HG03469 (cell line): ENCODE measurements at regions not wholly inside any gene's neighbourhood (a gene's known extent, or its start where the extent isn't known, plus 50 kb on each side); places are given as distances from the start of the nearest gene placed in this dataset.
"Not testable (repeated sequence)": the region's sequence is repeated elsewhere in the genome, so short reads cannot be mapped to it uniquely, and the experiment has no call there.

ENCODE experiments used
- ATAC-seq: cut with Tn5 transposase; IDR thresholded peaks from one replicate; pipeline ENCODE4 v1.9.1; 2021; ENCODE audit warnings: mild to moderate bottlenecking, moderate library complexity, moderate number of reproducible peaks; ENCODE audit not compliant: unreplicated experiment

DNA sequence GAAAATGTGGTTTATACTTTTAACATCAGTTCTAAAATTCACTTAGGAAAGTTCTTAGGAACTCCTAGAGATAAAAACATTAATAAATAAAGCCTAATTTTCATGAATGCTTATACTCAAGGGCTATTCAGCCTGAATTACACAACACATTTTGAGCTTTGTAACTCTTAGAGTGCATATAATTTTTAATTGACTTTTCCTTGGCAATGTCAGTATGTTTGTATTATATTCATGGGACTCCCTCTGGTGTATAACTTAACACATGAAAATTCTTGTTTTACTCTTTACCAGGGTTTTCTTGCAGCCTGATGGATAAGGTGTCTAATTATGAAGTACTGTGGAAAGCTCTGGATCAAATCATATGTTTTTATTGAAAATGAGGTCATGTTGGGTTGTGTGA lies 150.6 kb upstream of the HMGA2 start:
- ATAC-seq, result no peak

GRCh38 chr12:65675141-65675621 lies 149.1 kb upstream of the HMGA2 start:
- ATAC-seq, result no peak

DNA sequence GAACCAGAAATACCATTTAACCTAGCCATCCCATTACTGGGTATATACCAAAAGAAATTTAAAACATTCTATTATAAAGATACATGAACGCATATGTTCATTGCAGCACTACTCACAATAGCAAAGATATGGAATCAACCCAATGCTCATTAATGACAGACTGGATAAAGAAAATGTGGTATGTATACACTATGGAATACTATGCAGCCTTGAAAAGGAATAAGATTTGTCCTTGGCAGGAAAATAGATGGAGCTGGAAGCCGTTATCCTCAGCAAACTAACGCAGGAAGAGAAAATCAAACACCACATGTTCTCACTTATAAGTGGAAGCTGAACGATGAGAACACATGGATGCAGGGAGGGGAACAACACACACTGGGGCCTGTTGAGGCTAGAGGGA lies 146.1 kb upstream of the HMGA2 start:
- ATAC-seq, result not testable (repeated sequence)

DNA sequence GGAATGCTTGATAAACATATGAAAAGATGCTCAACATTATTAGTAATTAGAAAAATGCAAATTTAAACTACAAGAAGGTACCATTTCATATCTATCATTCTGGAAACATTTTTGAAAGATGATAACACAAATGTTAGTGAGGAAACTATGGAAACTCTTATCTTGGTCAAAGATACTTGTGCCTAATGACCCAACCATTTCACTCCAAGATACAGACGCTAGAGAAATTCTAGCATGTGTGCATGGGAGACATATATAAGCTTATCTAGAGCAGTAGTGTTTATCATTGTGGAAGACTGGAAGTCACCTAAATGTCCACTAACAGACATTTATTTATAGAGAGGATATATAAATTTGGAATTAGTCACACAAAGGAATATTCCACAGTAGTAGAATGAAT lies 143.1 kb upstream of the HMGA2 start:
- no peak for ATAC-seq

DNA sequence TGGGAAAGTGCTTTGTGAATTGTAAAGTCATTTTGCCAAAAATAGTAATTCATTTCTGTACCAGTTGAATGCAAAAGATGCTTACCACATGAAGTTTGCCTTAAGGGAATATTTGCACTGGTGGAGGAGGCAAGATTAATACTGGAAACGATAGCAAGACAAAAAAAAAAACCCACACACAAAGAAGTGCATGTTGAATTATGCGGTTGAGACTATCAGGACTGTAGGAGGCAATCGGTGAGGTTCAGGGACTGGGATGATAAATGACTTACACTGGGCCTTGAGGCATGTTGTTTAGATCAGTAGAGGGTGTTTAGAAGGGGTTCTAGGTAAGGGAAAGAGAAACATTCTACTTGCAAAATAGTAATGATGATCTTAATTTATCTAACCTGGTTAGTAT lies 142.2 kb upstream of the HMGA2 start:
- no peak for ATAC-seq

DNA sequence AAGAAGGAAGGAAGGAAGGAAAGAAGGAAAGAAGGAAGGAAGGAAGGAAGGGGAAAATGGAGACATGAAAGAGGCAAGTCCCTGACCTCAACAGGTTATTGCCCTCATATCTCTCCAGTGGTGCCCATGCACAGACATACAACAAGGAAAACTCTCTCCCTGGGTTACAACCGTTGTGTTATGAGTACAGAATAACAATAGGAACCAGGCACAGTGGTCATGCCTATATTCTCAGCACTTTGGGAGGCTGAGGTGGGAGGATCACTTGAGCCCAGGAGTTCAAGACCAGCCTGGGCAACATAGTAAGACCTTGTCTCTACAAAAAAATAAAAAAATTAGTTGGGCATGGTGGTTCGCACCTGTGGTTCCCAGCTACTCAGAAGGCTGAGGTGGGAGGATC lies 139.4 kb upstream of the HMGA2 start:
- no peak for ATAC-seq

- no peak for ATAC-seq
These were observed 138.8 kb upstream of the HMGA2 start for GRCh38 chr12:65685514-65685913.

DNA sequence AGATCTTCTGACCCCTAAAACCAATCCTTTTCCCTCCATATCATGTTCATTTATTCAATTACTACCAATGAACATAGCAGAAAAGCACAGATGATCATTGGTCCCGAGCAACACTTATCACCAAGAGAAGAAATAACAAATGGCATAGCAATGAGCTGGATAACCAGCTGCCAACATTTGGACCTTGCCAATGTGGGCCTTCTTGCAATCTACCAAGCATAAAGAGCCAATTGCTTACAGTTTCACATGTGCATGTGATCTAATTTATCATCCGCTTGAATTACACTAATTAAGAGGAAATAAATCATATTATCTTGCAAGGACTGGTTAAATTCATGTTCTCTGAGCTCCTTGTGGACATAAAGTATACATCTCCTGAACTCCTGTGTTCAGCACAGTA lies 134.8 kb upstream of the HMGA2 start:
- ATAC-seq, result no peak

GRCh38 chr12:65690477-65690876 lies 133.8 kb upstream of the HMGA2 start:
- no peak for ATAC-seq

DNA sequence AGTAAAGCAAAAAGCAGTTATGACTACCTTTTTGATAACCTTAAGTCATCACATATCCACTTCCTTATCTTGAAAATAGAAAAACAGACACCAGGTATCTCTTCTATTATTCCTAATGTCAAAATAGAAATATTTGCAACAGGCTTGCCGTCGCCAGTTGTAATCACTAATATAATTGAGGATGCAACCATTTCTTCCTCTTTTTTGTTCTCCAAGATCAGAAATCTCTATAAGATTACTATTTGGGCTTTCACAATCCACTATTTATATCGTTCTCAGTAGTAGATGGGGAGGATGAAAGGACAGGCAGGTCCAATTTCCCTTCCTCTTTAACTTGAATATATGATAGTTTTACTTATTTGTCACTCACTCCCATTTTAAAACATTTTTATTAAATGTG lies 130.2 kb upstream of the HMGA2 start:
- no peak for ATAC-seq

DNA sequence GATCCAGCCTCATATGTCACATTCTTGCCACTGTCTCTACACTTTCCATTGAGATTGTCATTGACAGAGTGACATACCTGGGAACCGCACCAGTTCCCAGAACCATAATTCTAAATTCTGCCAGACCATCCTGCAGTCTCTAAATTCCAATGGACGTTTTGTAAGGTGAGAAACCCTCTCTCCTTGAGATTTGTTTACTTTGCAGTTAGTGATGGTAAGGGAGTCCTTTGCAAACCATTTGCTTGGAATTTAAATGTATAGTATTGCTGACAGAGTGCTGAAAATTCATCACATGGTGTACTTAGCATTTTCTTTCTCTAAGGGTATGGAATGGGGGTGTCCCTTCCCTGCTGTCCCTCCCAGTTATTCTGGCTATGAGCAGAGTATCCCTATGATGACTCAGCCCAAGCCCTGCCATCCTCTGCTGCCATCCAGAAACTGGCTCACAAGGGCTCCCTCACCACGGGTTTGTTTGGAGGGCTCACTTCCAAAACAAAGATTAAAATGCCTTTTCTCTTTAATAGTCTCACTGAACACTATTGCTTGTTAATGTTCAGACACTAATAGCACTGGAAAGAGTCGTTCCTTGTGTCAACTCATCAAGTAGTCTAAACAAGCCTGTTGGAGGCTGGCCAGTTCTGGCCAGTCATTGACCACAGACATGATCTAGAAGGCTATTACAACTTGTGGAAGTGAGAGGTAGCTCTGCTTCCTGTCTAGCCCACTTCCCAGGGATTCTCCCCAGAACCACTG lies 129.0 kb upstream of the HMGA2 start:
- no peak for ATAC-seq

DNA sequence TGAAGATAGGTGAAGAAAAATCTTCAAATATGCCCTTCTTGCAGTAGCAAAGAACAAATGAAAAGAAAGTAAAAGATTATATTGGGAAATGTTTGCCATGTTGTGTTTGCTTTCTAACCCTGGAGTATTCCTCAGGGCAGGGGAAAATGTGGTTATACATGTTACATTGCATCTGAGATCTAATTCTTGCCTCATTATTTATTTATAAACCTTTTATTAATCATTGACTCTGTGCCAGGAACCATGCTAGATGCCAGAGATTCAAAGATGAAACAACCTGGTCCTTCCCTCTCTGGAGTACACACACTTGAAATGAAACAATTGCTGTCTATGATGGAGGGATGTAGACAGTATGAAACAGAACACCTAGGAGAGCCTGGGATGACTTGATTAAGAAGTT lies 128.1 kb upstream of the HMGA2 start:
- no peak for ATAC-seq

DNA sequence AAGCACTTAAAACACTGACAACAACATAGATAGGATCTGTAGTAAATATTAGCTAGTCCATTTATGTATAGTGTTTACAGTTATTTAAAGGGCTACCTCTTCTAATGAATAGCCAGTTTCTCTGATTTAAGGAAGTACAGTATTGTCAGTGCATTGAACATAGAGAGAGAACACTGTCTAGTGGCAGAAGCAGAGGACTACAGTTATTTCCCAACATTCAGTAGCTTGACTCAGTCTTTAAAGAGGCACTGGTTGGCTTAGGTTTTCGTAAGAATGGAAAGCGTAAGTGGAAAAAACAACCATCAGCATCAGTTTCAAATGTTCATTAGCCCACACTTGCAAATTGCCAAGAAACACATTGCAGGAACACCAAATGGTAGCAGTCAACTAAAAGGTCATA lies 125.0 kb upstream of the HMGA2 start:
- ATAC-seq, result no peak

DNA sequence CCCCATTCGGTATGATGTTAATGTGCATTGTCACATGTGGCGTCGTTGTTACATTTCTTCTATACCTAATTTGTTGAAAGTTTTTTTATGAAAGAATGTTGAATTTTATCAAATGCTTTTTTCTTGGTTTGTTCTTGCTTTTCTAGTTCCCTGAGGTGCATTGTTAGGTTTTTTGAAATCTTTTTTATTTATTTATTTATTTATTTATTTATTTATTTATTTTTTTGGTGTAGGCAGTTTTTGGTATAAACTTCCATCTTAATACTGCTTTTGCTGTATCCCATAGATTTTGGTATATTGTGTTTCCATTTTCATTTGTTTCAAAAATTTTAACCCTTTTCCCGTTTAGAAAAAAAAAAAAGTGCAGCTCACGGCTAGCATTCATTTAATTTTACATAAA lies 121.1 kb upstream of the HMGA2 start:
- no peak for ATAC-seq

GRCh38 chr12:65705380-65705876 lies 118.9 kb upstream of the HMGA2 start:
- ATAC-seq, result no peak

DNA sequence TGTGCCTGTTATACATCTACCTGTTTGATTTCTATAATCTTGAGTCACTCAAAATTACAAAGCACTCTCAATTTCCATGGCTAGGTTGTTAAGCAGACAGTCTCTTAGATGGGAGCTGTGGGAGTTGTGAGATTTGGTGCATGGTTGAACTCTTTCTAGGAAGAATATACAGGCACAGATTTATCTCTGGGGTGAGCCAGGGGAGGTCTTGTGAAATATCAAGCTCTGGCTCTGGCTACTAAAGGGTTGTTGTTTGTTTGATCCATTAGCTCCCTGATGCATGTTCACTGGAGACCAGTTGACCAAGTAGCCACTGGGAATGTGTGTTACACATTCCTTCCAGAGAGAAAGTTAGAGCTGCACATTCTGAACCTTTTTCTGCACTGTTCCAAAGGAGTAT lies 117.2 kb upstream of the HMGA2 start:
- ATAC-seq, result no peak

GRCh38 chr12:65712260-65713004 lies 111.9 kb upstream of the HMGA2 start:
- ATAC-seq, result no peak

- ATAC-seq, result no peak
These were observed 108.3 kb upstream of the HMGA2 start for GRCh38 chr12:65715961-65716360.

- no peak for ATAC-seq
These were observed 103.8 kb upstream of the HMGA2 start for GRCh38 chr12:65720136-65721130.

GRCh38 chr12:65721541-65722190 lies 102.6 kb upstream of the HMGA2 start:
- no peak for ATAC-seq
